Karpas-422 (cell line): ENCODE measurements at regions not wholly inside any gene's neighbourhood (a gene's known extent, or its start where the extent isn't known, plus 50 kb on each side); places are given as distances from the start of the nearest gene placed in this dataset.
"Not testable (repeated sequence)": the region's sequence is repeated elsewhere in the genome, so short reads cannot be mapped to it uniquely, and the experiment has no call there.

Source experiments
- DNase-seq: peaks from one replicate; pipeline ENCODE4 v3.0.0-alpha.2; 2015
- H2AFZ ChIP-seq: fragments of 200-600 bp; sonication (generic); 2 replicates; pipeline ENCODE4 v1.6.1; 2014; ENCODE audit warnings: antibody characterized with exemption, low read length, mixed read lengths
- H3K27ac ChIP-seq: fragments of 200-600 bp; sonication (generic); 2 replicates; pipeline ENCODE4 v1.5.1; 2014; ENCODE audit warnings: mild to moderate bottlenecking, low read length, moderate library complexity
- H3K27me3 ChIP-seq: fragments of 200-600 bp; sonication (generic); 2 replicates; pipeline ENCODE4 v1.6.1; 2014; ENCODE audit warnings: low read length, mixed read lengths
- H3K36me3 ChIP-seq: fragments of 200-600 bp; sonication (generic); 2 replicates; pipeline ENCODE4 v1.6.1; 2014; ENCODE audit warnings: low read length, mixed read lengths; ENCODE audit not compliant: insufficient read depth
- H3K4me1 ChIP-seq: fragments of 200-600 bp; sonication (generic); 2 replicates; pipeline ENCODE4 v1.6.1; 2014; ENCODE audit warnings: mild to moderate bottlenecking, low read length, mixed read lengths
- H3K4me2 ChIP-seq: fragments of 200-600 bp; sonication (generic); 2 replicates; pipeline ENCODE4 v1.6.1; 2014; ENCODE audit warnings: low read length, low read depth, mild to moderate bottlenecking; ENCODE audit not compliant: poor library complexity, severe bottlenecking
- H3K4me3 ChIP-seq: fragments of 200-600 bp; sonication (generic); 2 replicates; pipeline ENCODE4 v1.5.1; 2014; ENCODE audit warnings: mild to moderate bottlenecking, antibody characterized with exemption, low read length, mixed read lengths
- H3K79me2 ChIP-seq: fragments of 200-600 bp; sonication (generic); 2 replicates; pipeline ENCODE4 v1.6.1; 2014; ENCODE audit warnings: mild to moderate bottlenecking, low read length, mixed read lengths
- H3K9ac ChIP-seq: fragments of 200-600 bp; sonication (generic); 2 replicates; pipeline ENCODE4 v1.6.0; 2014; ENCODE audit warnings: low read length
- H3K9me2 ChIP-seq: fragments of 200-600 bp; sonication (generic), shearing (Covaris generic); replicated peaks from 2 replicates; pipeline ENCODE4 v1.6.0; 2014; ENCODE audit warnings: mild to moderate bottlenecking, low read length, moderate library complexity; ENCODE audit not compliant: insufficient read depth
- H3K9me3 ChIP-seq: fragments of 300-700, 200-600 bp; sonication (generic); 2 replicates; pipeline ENCODE4 v1.6.1; 2014; ENCODE audit warnings: low read length, mixed read lengths
- H4K20me1 ChIP-seq: fragments of 200-600 bp; sonication (generic); 2 replicates; pipeline ENCODE4 v1.6.1; 2014; ENCODE audit warnings: mild to moderate bottlenecking, antibody characterized with exemption, low read length, low read depth; ENCODE audit not compliant: insufficient read depth

DNA sequence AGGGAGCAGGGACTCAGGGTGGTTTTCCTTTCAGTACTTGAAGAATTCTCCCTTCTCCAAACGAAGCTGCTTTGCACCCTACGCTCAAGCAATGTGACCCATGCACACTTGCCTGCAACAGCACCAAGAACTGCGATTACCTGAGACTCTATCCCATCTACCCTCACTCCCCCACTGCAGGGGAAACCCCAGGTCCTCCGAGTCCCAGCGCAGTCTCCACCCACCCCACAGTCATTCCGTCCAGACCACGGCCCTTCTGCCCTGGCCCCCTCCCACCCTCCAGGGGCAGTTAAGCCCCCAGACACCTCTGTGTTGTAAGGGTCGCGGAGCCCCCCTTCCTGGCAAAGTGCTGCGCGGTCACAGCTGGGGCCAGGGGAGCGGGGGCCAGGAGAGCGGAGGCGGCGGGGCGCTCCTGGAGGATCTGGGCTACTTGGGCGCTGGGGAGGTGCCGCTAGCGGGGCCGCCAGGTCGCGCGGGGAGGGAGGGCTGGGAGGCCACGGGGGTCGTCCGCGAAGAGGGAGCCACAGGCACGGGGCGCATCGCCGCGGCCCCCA, 59.9 kb upstream of the MSMB start:
- Histone ChIP-seq H3K4me3 (peak overlapping the region; percentile 41; the same call in 1 of the 2 replicates), H3K4me2 (peak overlapping the region; percentile 29)
- not testable (repeated sequence) for H3K27ac ChIP-seq, DNase-seq, H3K9me2 ChIP-seq, H3K9me3 ChIP-seq, H3K9ac ChIP-seq, H3K36me3 ChIP-seq, H3K4me1 ChIP-seq, H3K79me2 ChIP-seq, H3K27me3 ChIP-seq, H2AFZ ChIP-seq, H4K20me1 ChIP-seq

- no peaks in the 10 kb centered on the region for H4K20me1 ChIP-seq
- no peaks in the 10 kb centered on the region for H3K4me1 ChIP-seq
- H2AFZ ChIP-seq: no peak overlapping the region
- H3K9me2 ChIP-seq: no peaks in the 10 kb centered on the region
- no peaks in the 10 kb centered on the region for H3K79me2 ChIP-seq
- no peak overlapping the region for H3K9ac ChIP-seq
- H3K27me3 ChIP-seq: no peaks in the 10 kb centered on the region
- no peaks in the 10 kb centered on the region for H3K9me3 ChIP-seq
- no peaks in the 10 kb centered on the region for H3K36me3 ChIP-seq
- peak overlapping the region; percentile 41; the same call in 1 of the 2 replicates for H3K4me3 ChIP-seq
- peak; percentile 35 for DNase-seq
- peak overlapping the region; percentile 29 for H3K4me2 ChIP-seq
- no peak overlapping the region for H3K27ac ChIP-seq
These were observed 60.6 kb upstream of the MSMB start for GRCh38 chr10:46106410-46107255.

GRCh38 chr10:46108158-46108499, 62.1 kb upstream of the MSMB start:
- H3K9me2 ChIP-seq, H3K4me3 ChIP-seq, H3K4me2 ChIP-seq, H3K27ac ChIP-seq, H3K36me3 ChIP-seq, H2AFZ ChIP-seq, H3K27me3 ChIP-seq, H3K9ac ChIP-seq, H3K79me2 ChIP-seq, H3K4me1 ChIP-seq, H4K20me1 ChIP-seq, DNase-seq, H3K9me3 ChIP-seq: not testable (repeated sequence)

DNA sequence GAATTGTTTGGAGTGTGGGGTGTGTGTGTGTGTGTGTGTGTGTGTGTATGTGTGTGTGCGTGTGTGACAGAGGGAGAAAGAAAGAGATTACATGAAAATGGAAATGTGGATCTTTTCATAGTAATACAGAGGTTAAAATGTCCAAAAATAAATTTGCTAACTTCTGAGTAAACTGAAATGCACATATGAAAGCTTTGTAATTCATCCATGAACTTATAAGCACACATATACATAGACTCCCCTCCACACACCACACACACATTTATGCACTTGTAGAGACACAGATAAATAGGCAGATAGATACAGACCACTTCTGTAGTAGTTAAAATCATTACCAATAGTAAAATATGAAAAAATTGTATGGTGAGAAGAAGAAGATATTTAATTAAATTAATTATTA, 108.2 kb upstream of the MSMB start:
- not testable (repeated sequence) for H3K9me3 ChIP-seq, H3K4me3 ChIP-seq, H3K27ac ChIP-seq, DNase-seq, H3K4me2 ChIP-seq, H3K79me2 ChIP-seq, H3K27me3 ChIP-seq, H3K36me3 ChIP-seq, H2AFZ ChIP-seq, H3K9ac ChIP-seq, H3K4me1 ChIP-seq, H3K9me2 ChIP-seq, H4K20me1 ChIP-seq

GRCh38 chr10:46154683-46155082, 108.6 kb upstream of the MSMB start:
- not testable (repeated sequence) for H3K4me3 ChIP-seq

GRCh38 chr10:46156866-46157265, 110.8 kb upstream of the MSMB start:
- DNase-seq, H3K9ac ChIP-seq, H3K36me3 ChIP-seq, H3K4me3 ChIP-seq, H2AFZ ChIP-seq, H3K4me2 ChIP-seq, H3K79me2 ChIP-seq, H3K27me3 ChIP-seq, H3K9me2 ChIP-seq, H4K20me1 ChIP-seq, H3K27ac ChIP-seq, H3K4me1 ChIP-seq, H3K9me3 ChIP-seq: not testable (repeated sequence)

More at GRCh38 chr10:46154683-46155082, 108.6 kb upstream of the MSMB start:
- not testable (repeated sequence) for H3K4me2 ChIP-seq, H2AFZ ChIP-seq, H3K27me3 ChIP-seq, H3K36me3 ChIP-seq, H3K9me2 ChIP-seq, H3K4me1 ChIP-seq, H3K9ac ChIP-seq, H3K79me2 ChIP-seq, DNase-seq, H4K20me1 ChIP-seq, H3K27ac ChIP-seq, H3K9me3 ChIP-seq

GRCh38 chr10:46169736-46170135, 117.1 kb upstream of the ANTXRL start:
- Histone ChIP-seq H3K4me1 (no peaks in the 10 kb centered on the region), H3K27ac (no peak overlapping the region), H3K9me2 (no peaks in the 10 kb centered on the region), H3K79me2 (no peaks in the 10 kb centered on the region), H3K27me3 (no peaks in the 10 kb centered on the region), H3K4me2 (no peak overlapping the region), H3K36me3 (no peaks in the 10 kb centered on the region), H2AFZ (no peak overlapping the region), H3K4me3 (no peak overlapping the region), H3K9ac (no peak overlapping the region), H4K20me1 (no peaks in the 10 kb centered on the region), H3K9me3 (no peaks in the 10 kb centered on the region)
- DNase-seq: no peak

GRCh38 chr10:46170789-46171188, 116.0 kb upstream of the ANTXRL start:
- DNase-seq: no peak
- H2AFZ ChIP-seq: no peak overlapping the region

More at GRCh38 chr10:46170789-46171188, 116.0 kb upstream of the ANTXRL start:
- Histone ChIP-seq H3K27me3 (no peaks in the 10 kb centered on the region), H3K4me3 (no peak overlapping the region), H4K20me1 (no peaks in the 10 kb centered on the region), H3K27ac (no peak overlapping the region), H3K79me2 (no peaks in the 10 kb centered on the region), H3K9me3 (no peaks in the 10 kb centered on the region), H3K9ac (no peak overlapping the region), H3K4me2 (no peak overlapping the region), H3K9me2 (no peaks in the 10 kb centered on the region), H3K36me3 (no peaks in the 10 kb centered on the region), H3K4me1 (no peaks in the 10 kb centered on the region)
